HG03457 (cell line): ENCODE measurements at regions not wholly inside any gene's neighbourhood (a gene's known extent, or its start where the extent isn't known, plus 50 kb on each side); places are given as distances from the start of the nearest gene placed in this dataset.

Experiments used
- ATAC-seq: cut with Tn5 transposase; IDR thresholded peaks from one replicate; pipeline ENCODE4 v1.9.1; 2021; ENCODE audit warnings: moderate number of reproducible peaks; ENCODE audit not compliant: unreplicated experiment

GRCh38 chr20:39888310-39888709, 800.7 kb downstream of the MAFB start:
- ATAC-seq = no peak

- no peak for ATAC-seq
These were observed 802.3 kb downstream of the MAFB start for GRCh38 chr20:39886650-39887190.

DNA sequence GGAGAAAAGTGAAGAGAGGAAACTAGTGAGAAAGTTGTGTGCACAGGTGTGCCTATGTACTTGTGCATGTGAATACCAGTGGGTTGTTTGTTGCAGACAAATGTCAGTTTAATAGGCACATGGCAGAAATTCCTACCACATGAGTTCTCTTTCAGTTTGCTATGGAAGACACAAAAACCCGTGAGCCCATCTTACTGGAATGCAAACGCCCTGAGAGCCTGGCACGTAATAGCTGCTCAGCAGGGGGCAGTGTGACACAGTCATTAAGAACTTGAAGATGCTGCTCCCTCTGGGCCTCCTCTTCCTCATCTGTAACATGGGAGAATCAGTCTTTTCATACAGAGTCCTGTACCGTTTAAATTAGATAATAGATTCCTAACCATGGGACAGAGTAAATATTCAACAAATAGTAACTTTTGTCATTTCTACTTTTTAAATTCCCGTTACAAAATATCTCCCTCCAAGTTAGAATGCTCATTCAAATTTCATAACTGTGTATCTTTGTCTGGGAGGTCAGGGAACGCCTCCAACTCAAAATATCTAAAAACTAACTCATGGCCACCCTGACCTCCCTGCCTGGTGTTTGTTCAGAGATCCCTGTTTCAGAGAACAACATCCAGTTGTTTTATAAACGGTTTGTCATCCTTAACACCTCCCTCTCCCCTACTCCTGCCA, 802.9 kb downstream of the MAFB start:
- ATAC-seq = no peak

GRCh38 chr20:39882806-39883205, 806.2 kb downstream of the MAFB start:
- no peak for ATAC-seq

DNA sequence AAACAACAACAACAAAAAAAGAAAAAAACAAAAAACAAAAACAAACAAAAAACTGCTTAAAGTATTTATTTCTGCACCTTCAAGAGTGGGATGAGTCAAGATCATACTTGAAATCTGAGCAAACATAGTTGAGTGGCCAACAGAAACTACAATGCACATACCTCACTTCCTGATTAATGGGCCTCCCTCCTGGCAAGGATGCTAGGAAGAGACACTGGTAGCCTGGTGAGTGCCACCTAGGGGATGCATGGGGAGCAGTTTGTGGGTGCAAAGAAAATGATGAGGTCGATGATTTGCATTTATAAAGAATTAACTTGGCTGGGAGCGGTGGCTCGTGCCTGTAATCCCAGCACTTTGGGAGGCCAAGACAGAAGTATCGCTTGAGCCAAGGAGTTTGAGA, 808.1 kb downstream of the MAFB start:
- no peak for ATAC-seq

- no peak for ATAC-seq
These were observed 809.7 kb downstream of the MAFB start for GRCh38 chr20:39879296-39879695.

- ATAC-seq = no peak
These were observed 810.2 kb downstream of the MAFB start for GRCh38 chr20:39878809-39879208.

DNA sequence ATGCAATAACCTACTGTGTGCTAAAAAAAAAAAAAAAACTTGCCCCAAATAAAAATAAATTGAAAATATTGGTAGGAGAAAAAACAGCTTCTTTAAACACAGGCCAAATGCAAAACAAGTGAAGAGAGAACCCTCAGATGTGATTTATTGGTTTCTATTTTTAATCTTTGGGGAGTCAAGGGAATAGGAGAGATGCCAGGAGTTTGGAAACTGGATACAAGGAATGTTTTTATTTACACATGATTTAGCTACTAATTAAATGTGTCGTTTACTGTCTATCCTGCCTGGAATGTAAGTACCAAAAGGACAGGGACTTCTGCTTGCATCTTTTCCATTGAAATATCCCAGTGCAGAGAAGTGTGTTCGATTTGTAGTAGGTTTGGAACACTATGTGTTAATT, 810.7 kb downstream of the MAFB start:
- ATAC-seq = no peak

- no peak for ATAC-seq
These were observed 811.2 kb downstream of the MAFB start for GRCh38 chr20:39877788-39878187.

DNA sequence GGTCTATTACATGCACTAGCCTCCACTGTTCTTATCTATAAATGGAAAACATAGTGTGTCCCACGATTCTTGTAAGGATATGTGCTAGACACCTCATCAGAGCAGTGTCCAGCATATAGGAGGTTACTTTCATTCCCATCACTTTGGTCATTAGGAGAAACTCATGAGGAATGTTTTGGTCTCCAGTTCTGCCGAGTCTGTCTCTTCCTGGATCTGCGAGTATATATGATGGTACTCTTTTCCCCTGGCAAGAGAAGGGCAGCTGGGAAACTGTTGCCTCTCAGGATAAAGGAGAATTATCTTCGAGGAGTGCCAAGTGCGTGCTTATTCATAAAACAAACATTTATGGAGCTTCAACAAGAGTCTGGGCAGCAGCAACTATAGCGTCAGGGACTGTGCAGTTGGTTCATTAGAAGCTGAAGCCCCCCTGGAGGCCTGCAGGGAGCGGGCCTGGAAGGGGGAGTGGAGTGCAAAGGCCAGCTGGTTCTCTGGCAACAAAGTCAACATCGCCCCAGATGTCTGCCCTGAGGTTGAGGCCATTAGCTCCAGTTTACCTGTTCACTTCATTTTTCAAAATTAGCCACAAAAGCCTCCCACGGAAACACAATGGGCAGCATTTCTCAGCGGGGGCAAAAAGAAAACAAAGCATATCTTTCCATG, 811.9 kb downstream of the MAFB start:
- ATAC-seq = no peak

DNA sequence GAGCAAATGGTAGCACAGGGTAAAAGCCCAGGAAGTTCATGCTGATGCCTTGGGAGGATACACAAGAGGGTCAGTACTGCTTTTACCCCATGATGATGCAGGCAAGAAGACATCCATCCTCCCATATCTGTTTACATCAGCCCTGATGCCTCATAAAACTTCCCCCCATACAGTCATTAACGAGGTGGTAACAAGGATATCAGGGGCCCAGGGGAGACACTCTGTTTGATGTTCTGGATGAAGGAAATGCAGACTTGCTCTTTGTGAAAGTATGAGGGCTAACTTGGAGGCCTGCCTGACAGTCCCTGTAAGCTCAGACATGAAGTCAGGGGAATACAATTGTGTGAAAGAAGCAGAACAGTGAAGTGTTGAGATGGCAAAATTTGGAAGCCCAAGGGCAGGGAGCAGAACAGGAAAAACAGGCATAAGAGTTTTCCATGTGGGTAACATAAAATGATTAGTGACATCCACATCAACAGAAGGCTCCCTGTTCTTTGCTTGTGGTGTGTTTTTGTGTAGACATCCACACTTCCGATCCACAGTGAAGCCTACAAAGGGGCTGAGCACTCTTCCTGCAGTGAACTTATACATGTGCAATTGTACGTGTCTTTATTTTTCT, 813.4 kb downstream of the MAFB start:
- ATAC-seq = no peak

GRCh38 chr20:39874049-39874893, 814.8 kb downstream of the MAFB start:
- ATAC-seq = peak; percentile 72

DNA sequence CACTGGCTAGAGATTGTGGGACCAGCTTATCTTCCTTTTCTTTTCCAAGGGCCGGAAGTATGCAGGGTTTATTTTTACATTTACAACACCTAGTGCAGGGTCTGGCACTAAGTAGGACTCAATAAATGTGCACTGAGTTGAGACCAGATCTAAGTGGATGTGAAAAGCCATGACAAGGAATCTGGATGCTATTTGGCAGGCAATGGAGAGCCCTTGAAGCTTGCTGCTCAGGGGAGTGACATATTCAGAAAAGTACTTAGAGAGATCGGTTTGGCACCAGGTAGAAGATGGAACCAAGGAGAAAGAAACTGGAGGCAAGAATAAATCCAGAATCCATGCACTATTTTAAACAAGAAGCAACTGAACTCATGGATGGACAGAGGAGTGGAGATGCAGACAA, 815.8 kb downstream of the MAFB start:
- ATAC-seq = no peak

GRCh38 chr20:39871013-39871412, 818.0 kb downstream of the MAFB start:
- ATAC-seq = no peak

- no peak for ATAC-seq
These were observed 823.6 kb downstream of the MAFB start for GRCh38 chr20:39865446-39865845.

- ATAC-seq = no peak
These were observed 826.6 kb downstream of the MAFB start for GRCh38 chr20:39862470-39862891.

GRCh38 chr20:39861381-39861780, 827.7 kb downstream of the MAFB start:
- ATAC-seq = no peak

GRCh38 chr20:39857835-39858234, 831.2 kb downstream of the MAFB start:
- no peak for ATAC-seq

GRCh38 chr20:39857187-39857586, 831.8 kb downstream of the MAFB start:
- no peak for ATAC-seq

DNA sequence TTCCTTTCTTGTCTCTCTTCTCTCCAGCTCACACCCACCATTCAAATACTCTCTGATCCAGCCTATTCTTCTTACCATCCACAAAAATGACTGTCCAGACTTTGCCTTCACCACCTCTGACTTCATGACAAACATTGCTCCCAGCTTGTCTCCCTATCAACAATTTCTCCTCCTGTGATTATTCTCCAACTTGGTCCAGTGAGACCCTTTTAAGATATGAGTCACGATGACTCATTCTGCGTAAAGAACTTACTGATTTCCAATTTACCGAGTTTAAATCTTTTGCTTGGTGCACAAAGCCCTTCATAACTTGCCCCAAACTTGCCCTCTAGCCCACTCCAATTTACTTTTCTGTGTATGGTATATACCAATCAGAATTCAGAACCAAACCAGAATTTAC, 833.2 kb downstream of the MAFB start:
- no peak for ATAC-seq

DNA sequence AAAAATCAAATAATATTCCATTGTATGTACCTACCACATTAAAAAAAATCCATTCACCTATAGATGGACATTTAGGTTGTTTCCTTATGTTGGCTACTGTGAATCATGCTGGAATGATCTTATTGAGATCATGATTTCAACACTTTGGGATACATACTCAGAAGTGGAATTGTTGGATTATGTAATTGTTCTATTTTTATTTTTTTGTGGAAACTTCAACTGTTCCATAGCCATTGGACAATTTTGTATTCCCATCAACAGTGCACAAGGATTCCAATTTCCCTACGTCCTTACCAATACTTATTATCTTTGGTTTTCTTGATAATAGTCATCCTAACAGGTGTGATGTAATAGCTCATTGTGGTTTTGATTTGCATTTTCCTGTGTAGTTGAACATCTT, 834.0 kb downstream of the MAFB start:
- ATAC-seq = no peak
